Esophagus mucosa (tissue), 1 donor: ENCODE measurements at regions not wholly inside any gene's neighbourhood (a gene's known extent, or its start where the extent isn't known, plus 50 kb on each side); places are given as distances from the start of the nearest gene placed in this dataset.
"Not testable (repeated sequence)": the region's sequence is repeated elsewhere in the genome, so short reads cannot be mapped to it uniquely, and the experiment has no call there.

ENCODE experiments used
- ATAC-seq: fragments of 200-7000 bp; cut with Tn5 transposase; one replicate; pipeline ENCODE4 v1.9.1; 2020
- donor health status: DM: yes; HTN: yes; CAD: no.

DNA sequence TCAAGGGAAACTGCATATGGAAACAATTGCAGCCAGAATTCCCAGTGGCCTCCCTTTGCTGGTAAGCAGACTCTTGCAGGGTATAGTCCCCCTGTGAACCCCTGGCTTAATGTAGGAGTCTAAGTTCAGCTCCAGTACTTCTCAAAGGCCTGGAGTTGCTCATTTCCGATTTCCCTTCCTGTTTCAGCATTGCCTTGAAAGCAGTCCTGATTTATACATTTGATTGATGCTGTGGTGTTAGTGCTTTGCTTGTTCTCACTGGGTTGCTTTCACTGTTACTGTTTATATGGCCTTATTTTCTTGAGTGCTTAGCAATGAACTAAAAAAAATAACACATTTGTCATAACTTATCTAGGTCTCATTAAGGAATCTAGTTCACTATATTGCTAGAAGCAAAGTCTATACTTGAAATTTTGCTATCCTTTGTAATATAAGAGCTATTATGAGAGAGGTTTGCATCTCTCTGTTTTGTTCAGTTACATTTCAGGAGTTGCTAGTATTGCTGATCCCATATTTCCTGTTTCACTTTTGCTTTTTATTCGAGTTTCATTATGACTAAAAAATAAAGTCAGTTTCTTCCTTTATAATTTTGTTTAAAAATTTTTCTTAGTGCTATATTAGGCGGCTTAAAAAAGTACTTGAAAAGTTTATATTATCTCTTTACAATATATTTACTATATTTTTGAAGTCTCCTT is 122.4 kb upstream of the NMUR2 start:
- no peak for ATAC-seq

DNA sequence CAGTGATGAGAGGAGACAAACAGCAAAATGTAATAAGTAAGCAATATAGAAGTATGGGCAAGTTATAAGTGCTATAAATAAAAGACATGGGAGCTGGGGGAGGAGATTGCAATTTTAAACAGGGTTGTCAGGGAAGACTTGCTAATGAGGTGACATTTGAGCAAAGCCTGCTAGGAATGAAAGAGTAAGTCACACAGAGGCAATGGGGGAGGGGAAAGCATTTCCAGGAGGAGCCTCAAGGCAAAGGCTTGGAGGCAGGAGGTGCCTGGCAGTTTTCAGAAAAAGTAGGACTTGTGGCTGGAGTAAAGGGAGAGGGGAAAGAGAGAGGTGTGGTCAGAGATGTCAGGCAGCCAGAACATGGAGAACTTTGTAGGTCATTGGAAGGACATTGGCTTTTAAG is 124.4 kb upstream of the NMUR2 start:
- no peak for ATAC-seq

DNA sequence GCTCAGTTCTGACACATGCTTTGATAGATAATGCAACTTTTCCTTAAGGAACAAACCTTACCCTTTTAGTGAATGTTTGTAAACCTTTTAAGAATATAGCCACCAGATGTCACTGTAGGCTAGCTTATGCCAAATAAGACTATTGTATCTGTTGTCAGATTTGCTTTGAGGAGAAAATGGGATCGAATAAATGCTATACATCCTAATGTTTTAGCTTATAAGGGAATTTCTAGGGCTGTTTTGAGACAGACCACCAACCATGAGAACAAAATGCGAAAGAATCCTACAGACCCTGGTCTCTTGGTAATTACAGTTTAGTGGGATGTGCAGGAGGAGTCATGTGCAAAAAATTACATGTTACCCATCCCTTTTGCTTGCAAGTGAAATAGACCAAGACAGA is 127.6 kb upstream of the NMUR2 start:
- peak; percentile 42 for ATAC-seq

DNA sequence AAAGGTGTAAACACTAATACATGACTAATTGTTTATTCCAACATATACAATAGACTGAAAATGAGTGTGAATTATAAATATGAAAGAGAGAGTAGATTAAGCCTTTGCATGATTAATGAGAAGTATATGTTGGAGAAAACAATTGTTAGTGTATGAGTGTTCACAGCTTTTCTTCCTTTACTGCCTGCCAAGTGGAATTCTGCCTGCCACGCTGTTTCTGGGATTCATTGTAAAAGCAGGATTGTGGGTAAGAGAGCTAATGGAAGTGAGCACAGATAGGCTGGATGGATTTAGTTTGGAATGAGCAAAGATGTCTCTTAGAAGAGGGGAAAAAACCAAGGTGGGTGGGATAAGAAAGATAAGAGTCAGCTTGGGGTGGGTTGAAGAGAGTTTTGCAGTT is 129.6 kb upstream of the NMUR2 start:
- no peak for ATAC-seq

DNA sequence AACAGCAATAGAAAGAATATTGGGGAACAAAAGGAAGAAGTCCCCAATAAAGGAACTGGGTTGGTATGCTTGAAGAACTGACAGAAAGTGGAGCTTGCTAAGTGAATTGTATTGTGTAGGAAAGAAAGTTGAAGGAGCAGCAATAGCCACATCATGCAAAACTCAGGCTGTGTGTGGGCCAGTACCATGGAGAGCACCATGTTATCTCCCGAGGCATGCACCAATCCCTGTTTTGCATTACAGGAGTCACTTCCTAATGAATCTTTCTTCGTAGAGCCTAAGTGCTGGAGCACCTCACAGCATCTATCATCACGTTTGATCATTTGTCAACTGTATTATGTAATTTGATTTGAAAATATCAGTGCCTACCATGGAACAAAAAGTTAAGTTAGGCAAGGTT is 137.7 kb upstream of the NMUR2 start:
- ATAC-seq = peak; percentile 35

DNA sequence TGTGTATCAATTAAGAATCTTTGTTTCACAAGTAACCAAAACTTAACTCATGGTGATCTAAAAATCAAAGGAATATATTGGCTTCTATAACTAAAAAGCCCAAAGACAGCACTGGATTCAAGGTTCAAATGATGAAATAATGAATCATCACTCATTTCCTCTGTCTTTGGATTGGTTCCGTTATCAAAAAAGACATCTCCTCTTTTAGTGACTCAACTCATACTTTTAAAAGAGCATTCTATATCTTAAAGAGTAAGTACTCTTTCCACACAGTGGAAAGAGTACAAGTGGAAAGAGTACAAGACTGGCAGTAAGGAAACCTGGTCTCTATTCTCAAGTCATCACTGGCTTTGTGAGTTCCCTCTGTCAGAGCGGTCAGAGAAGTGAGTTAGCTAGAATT is 141.4 kb upstream of the NMUR2 start:
- ATAC-seq = no peak

DNA sequence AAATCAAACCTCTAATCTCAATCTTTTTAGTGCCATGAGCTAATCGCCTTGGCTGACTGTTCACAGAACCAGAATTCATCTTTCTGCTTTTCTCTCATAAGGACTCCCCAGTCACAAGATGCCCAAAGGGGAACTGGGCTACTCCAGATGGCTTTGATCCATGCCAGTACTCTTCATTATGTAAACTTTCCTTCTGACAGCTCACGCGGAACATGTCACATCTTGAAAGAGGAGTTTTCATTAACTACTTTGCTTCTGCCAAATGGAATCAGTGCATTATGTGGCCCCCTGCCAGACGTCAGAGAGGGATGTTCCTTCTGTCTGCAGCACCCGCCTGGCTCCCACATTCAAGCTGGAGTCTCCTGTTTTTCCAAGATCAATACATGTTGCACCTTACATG is 142.1 kb upstream of the NMUR2 start:
- ATAC-seq = no peak

DNA sequence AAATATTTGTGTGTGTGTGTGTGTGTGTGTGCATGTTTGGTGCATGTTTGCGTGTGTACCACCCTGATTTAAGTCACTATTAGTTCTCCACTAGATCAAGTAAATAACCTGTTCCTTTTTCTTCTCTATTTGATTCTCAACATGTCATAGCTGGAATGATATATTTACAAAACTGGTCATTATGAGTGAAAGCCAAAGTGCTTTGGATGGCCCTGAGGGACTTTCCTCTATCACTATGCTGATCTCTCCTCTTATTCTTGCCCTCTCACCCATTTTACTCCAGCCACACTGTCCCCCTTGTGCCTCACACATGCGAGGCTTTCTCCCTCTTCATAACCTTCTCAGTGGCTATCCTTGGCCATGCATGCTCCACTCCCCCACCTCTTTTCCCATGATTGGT is 144.6 kb upstream of the NMUR2 start:
- no peak for ATAC-seq

DNA sequence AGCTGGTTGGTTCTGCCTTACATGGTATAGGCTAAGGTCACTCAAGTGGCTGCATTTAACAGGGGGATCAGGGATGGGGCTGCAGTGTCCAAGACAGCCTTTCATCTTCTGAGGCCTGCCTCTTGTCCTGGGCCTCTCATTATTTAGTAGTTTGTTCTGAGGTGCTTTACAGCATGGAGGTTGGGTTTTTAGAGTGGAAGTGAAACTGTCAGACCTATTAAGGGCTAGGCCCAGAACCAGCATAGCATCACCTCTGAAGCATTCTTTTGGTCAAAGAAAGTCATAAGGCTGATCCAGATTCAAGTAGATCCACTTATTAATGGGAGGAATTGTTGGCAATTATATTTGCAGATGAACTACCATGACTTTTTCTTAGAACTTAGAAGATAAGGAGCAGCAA is 146.0 kb upstream of the NMUR2 start:
- ATAC-seq = no peak

DNA sequence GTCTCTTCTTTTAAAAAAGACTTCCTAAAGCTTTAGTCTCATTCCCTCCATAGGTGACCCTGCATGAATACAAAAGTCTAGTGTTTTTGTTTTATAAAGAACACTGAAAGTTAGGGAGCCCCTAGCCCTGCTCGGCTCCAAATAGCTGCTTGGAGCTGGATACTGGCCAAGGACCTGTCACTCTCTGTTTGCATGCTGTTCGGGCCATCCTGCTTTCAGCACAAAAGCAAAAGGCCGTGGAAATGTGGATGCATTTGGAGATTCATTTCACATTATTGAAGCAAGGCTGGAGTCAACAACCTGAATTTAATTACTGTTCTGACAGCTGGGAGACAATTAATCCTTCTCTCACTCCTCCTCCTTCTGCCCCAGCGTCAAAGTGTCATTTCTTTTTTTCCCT is 151.7 kb upstream of the NMUR2 start:
- no peak for ATAC-seq

DNA sequence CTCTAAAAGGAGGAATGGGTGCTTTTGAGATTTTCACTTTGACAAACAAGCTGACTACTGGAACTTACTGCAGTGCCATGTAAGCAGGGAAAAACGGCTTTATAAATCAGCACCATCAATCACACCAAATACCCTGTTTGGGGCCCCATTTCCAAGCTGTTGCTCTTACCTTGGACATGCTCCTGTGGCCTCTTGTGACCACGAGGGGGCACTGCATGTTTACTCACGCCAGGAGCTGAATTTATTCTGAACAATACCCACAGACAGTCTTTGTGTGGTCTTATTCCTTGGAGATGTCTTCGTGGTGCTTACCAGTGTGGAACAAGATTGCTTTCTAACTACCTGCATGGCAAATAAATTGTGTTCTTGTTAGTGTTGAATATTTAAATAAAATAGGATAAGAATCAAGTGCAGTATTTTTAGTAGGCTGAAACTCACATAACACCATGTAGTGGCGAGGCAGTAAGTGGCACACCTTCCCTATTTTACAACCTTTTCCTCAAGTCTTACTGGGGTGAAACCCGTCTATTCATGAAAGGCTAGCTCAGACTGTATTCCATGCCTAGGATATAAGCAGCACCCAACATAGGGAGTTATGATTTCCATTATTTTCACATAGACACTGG is 155.5 kb upstream of the NMUR2 start:
- ATAC-seq = peak; percentile 54

DNA sequence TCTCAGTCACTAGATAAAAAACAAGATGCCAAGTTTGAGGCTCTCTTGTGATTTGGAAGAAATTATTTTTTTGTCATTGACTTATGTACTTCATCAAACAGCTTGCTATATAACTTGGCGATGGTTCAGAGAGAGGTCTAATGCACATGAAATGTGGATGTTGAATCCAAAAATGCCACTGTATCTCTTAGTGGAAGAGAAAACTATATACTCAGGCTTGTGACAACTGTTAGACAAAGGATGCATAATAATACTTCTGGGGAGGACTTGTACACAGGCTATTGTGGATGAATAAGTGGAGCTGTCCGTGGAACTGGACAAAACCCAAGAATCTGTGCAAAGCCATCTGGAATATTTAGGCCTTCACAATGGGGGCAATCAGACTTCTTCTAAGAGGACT is 162.9 kb upstream of the NMUR2 start:
- no peak for ATAC-seq

DNA sequence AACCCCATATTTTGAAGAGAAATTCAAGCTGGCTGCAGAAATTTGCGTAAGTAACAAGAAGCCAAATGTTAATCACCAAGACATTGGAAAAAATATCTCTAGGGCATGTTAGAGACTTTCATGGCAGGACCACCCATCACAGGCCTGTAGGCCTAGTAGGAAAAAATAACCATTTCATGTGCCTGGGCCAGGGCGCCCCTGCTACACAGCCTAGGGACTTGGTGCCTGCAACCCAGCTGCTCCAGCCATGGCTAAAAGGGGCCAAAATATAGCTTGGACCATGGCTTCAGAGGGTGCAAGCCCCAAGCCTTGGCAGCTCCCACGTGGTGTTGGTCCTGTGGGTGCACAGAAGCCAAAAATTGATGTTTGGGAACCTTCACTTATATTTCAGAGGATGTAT is 167.7 kb upstream of the NMUR2 start:
- no peak for ATAC-seq

DNA sequence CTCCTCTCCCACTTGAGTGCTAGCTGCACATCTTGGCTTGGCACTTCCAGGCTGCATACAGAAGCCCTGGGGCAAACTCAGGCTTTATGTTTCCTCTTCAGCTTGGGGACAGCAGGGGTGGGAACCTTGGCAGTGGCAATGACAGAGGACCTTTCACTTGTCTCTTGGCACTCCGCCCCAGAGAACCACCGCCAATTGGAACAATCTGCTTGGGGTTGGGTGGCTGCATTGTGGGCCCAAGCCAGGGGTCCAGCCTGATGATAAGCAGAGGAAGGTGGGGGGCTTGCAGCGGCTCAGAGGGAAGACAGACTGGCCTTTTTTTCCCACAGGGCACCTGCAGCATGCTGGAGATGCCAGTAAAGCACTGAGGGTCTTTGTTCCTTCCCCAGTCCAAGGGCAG is 179.0 kb upstream of the NMUR2 start:
- no peak for ATAC-seq

DNA sequence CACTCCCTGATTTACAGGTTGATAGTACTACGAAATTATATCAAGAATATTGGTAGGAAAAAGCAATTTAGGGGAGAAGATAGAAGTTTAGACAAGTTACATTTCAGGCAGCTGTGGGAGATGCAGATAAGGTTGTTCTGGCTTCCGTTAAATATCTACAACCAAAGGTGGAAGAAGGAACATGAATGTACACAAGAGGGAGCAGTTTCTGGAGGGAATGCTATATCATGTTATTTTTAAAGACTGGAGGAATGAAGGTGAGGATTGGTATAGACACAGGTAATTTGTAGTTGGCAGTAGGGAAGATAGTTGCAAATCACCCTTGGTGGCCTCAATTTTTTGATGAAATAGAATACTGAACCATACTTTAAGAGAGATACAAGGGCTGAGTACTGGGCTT is 187.3 kb upstream of the NMUR2 start:
- ATAC-seq = no peak

DNA sequence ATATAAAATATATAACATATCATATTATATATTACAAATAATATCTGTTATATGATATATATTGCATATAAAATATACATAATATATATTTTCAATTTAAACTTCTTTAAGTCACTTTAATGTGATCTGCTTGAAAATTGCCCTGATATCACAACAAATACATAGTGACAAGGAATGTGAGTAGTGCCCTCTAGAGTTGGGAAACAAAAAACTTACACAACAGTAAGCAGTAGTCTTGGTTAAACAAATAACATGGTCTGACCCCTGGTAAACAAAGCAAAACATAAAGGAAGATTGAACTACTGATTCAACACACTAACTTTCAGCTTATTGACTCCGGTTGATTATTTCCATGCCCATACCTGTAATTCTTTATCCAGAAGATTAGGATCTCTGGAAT is 188.3 kb upstream of the NMUR2 start:
- ATAC-seq = no peak

DNA sequence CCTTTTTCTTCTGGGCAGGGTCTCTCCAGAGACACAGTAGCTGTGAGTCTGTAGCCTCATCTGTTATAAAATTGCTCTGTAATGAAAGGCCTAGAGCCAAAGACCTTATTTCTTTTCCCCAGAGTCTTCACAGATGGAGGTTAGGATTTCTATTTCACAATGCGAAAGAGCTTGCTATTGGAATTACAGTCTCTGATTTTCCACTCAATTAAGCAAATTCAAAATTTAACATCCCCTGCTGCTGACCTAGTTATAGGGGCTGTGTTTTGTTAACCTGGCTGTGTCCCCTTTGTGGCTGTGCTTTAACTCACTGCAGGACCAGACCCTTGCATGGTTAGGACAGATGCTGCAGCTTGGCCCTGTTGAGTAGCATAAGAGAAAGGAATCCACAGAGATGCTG is 190.3 kb upstream of the NMUR2 start:
- ATAC-seq = no peak

DNA sequence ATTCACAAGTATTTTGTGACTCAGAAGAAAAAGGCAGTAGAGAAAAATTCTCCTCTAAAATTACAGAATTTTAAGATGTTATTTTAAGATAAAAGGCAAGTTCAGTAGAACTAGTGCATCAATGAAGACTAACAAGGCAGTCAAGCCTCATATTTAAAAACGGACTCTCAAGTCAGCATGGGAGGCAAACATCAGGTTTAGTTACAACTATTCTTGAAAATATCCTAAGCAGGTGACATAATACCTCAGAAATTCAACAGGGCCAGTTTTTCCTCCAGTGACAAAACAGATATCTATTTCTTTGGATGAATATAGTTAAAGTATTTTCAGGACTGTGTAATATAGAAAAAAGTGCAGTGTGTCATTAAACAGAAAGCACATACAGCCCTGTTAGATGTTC is 194.0 kb upstream of the NMUR2 start:
- ATAC-seq = no peak

DNA sequence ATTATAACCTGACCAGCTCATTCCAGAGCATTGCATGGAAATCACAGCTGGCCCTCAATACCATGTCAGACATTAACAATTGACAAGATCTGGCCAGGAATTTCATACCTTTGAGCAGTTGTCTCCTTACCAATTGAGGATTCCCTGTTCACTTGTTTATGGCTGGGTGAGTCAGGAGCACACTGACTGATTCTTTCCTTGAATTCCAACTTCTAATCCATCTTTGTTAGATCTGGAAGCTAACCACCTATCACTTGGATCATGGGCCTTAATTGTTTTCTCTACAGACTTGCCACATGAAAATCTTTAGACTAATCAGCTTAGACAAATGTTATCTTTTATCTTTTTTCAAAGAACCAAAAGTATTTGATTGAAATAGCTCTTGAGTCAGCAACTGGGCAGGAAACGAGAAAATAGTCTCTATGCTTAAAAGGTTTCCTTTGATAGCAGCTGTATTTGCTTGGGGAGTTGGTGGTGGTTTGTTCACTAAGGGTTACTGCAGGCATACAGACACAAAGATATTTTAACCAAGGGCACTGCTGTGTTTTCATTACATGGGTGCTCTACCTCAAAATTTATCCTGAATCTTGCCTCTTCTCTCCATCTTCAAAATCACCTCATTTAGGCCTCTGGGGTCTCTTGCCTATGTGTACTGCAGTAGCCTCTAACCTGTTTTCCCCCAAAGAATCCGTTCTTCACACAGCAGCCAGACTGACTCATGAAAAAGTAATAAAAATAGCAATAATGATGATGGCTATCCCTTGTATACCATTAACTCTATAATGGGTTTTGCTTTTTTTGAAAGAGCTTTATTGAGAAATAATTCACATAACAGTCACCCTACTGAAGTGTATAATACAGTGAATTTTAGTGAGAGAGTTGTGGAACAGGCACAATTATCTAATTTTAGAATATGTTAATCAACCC is 197.0 kb upstream of the NMUR2 start:
- ATAC-seq = no peak

DNA sequence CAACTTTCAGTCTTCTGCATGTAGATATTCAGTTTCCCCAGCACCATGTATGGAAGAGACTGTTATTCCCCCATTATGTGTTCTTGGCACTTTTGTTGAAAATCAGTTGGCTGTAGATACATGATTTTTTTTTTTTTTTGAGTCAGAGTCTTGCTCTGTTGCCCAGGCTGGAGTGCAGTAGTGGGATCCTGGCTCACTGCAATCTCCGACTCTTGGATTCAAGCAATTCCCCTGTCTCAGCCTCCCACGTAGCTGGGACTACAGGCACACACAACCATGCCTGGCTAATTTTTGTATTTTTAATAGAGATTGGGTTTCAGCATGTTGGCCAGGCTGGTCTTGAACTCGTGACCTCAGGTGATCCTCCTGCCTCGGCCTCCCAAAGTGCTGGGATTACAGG is 201.0 kb upstream of the NMUR2 start:
- not testable (repeated sequence) for ATAC-seq

DNA sequence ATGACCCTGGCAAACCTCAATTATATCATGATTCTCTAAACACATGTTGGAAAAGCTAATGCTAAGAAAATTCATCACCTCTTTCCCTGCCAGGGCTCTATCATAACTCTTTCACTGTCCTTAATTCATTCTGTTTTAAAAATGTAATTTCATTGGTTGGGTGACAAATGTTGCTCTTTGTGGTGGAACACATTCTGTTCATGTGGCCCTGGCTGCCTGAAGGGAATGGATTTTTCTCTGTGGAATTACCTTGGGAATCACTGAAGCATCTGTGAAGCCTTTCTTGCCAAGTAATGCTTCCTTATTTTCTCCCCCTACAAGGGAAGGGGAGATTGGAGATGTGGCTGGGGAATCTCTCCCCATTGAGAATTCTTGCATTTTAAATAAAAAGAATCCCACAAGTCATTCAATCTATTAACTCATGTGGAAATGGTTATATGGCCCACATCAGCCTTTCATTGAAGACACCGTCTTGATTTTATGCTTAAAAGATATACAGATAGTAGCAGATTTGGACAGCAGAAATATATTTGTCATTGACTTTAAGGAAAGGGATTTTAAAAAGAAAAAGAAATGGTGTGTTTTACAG is 201.8 kb upstream of the NMUR2 start:
- ATAC-seq = no peak

DNA sequence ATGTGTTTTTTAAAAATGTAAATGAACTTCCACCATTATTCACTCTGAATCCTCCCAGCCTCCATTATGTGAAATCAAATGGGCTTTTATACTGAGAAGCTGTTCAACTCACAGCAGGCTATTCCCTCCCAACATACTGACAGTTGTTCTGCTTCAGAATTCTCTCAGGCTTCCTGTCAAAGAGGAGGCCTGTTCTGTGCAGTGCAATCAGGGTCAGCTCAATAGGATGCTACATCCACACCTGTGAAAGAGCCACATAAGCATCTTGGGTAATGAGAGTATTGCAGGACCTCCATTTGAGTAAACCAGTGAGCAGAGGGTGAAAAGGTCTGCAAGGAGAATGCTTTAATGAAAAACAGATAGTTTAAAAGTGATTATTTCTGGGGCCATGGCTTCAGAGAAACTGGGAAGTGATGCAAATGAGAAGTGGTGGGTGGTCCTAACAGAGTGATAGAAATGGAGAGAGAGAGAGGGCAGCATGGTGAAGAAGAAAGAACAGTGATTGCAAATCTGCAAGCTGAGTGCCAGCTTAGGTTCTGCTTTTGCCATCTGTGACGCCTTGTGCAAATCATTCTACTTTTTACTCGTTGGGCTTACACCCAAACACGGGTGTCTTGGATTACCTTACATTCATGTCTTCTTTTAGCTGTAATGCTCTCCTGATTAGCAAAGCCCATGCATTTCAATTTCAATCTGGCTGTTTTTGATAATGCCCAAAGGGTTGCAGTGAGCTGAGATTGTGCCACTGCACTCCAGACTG is 202.5 kb upstream of the NMUR2 start:
- ATAC-seq = no peak

DNA sequence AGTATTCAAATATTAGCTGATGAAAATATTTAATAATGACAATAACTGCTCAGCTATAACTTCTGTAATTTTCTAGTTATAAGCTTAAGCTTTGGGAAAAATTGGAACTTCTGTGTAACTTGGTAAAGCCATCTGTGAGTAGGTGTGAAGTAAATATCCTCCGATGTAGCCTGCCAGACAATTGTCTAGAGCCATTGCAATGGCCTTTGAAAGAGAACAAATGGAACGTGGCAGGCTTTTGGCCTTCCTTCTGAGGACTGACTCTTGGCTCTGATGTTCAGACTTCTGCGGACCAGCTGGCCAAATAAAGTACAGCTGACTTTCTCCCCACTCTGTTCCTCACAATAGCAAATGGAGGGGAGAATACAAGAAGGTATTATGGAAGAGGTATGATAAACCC is 203.4 kb upstream of the NMUR2 start:
- no peak for ATAC-seq
